Tibial artery (tissue), 4 donors: ENCODE measurements at regions not wholly inside any gene's neighbourhood (a gene's known extent, or its start where the extent isn't known, plus 50 kb on each side); places are given as distances from the start of the nearest gene placed in this dataset.

ENCODE experiments used
- DNase-seq, 2 donors: peaks; one replicate each; pipeline ENCODE4 v3.0.0-alpha.2; 2019
- H3K27ac ChIP-seq, 2 donors: fragments of 200-600 bp; sonication (generic) in 1 of 2; 1 replicate in 1 of 2; 2 replicates in 1 of 2; pipeline ENCODE4 v1.5.1; 2018 to 2019; ENCODE audit warnings: mild to moderate bottlenecking in 1 of 2
- H3K27me3 ChIP-seq, 2 donors: fragments of 200-600 bp; sonication (generic) in 1 of 2; one replicate each; pipeline versions ENCODE4 v1.5.1 to v1.6.0; 2016 to 2019
- H3K36me3 ChIP-seq, 3 donors: fragments of 200-600 bp; sonication (generic) in 2 of 3; one replicate each; pipeline ENCODE4 v1.5.1; 2016 to 2019; ENCODE audit warnings: mild to moderate bottlenecking in 2 of 3
- H3K4me1 ChIP-seq, 4 donors: fragments of 200-600 bp; sonication (generic) in 2 of 4; 1 replicate in 3 of 4; 2 replicates in 1 of 4; pipeline ENCODE4 v1.5.1; 2016 to 2019
- H3K4me3 ChIP-seq, 2 donors: fragments of 200-600 bp; sonication (generic) in 1 of 2; 1 replicate in 1 of 2; 2 replicates in 1 of 2; pipeline ENCODE4 v1.5.1; 2018 to 2019; ENCODE audit warnings: mild to moderate bottlenecking in 2 of 2
- H3K9me3 ChIP-seq, 3 donors: fragments of 200-600 bp; sonication (generic) in 1 of 3; one replicate each; pipeline ENCODE4 v1.5.1; 2016 to 2019
- CTCF ChIP-seq, 2 experiments: fragments of 200-600 bp in 1 of 2; fragments of 450-650 bp in 1 of 2; IDR thresholded peaks; one replicate each; pipeline ENCODE4 v1.5.1; 2017 to 2019; ENCODE audit warnings: antibody characterized with exemption in 2 of 2, mild to moderate bottlenecking in 1 of 2, moderate library complexity in 1 of 2
- intact Hi-C: fragments of 100-400 bp; cut with DNase I; formaldehyde crosslinking; loops from one replicate; pipeline ENCODE4 v1.15.0; 2023; ENCODE audit warnings: low total_unique reads

DNA sequence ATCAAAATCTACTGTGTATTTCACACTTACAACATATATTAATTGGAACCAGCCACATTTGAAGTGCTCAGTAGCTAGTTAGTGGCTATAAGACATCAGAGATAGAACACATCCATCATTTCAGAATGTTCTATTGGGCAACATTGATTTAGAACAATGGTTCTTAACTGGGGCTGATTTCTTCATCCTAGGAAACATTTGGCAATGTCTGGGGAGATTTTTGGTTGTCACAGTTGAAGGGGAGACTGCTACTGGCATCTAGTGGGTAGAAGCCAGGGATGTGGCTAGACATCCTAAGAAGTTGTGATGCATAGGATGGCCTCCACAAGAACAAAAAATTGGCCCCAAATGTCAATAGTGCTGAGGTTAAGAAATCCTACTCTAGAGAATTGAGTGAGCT lies 132.5 kb downstream of the OLIG3 start:
- Histone ChIP-seq H3K27ac (no peak overlapping the region), H3K36me3 (no peaks in the 10 kb centered on the region), H3K9me3 (no peaks in the 10 kb centered on the region), H3K27me3 (no peaks in the 10 kb centered on the region), H3K4me3 (no peak overlapping the region), H3K4me1 (no peaks in the 10 kb centered on the region)
- DNase-seq = no peak
- no peak for TF ChIP-seq CTCF (IDR thresholded peaks at IDR 0.05)
- intact Hi-C loops = no loop called here

- intact Hi-C loops = no loop called here
- H3K27ac ChIP-seq = no peak overlapping the region
- H3K9me3 ChIP-seq = no peaks in the 10 kb centered on the region
Observed at GRCh38 chr6:137358273-137358672, 135.9 kb downstream of the OLIG3 start.

GRCh38 chr6:137357948-137358266 lies 136.3 kb downstream of the OLIG3 start:
- TF ChIP-seq CTCF (IDR thresholded peaks at IDR 0.05) = no peak
- no peak for DNase-seq
- Histone ChIP-seq H3K27ac (no peak overlapping the region), H3K4me3 (no peak overlapping the region), H3K9me3 (no peaks in the 10 kb centered on the region), H3K36me3 (no peaks in the 10 kb centered on the region), H3K4me1 (no peaks in the 10 kb centered on the region), H3K27me3 (no peaks in the 10 kb centered on the region)
- intact Hi-C loops = no loop called here

More at GRCh38 chr6:137358273-137358672, 135.9 kb downstream of the OLIG3 start:
- no peaks in the 10 kb centered on the region for H3K27me3 ChIP-seq
- no peaks in the 10 kb centered on the region for H3K4me1 ChIP-seq
- DNase-seq = no peak
- H3K4me3 ChIP-seq = no peak overlapping the region
- no peak for TF ChIP-seq CTCF (IDR thresholded peaks at IDR 0.05)
- no peaks in the 10 kb centered on the region for H3K36me3 ChIP-seq

DNA sequence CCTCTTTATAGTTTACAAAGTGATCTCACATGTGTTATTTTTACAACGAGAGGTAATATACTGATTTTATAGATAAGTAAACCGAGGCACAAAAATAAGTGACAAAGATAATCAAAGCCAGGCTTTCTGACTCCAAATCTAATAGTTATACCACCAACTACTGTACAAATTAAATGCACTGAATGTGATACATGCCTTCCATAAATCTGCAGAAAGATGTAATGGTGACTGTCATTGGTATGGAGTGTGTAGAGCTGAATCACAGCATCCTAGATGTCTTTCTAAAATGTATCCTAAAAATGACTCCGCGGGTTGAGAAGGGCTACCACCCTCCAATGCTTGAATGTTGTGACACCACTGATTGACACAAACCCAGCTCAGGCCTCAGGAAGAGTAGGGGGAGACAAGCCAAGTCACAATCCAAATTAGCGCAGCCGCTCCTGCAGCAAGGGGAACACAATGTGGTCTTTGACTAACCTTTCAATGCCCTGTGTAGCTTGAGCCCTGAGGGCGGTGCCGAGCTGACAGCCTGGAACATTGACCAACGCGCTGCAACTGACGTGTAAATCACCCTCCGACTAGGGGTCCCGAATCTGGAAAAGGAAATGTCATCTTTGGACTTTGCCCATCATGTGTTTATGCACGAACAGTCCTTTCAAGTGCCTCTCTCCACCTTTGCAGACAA lies 136.8 kb downstream of the OLIG3 start:
- H3K9me3 ChIP-seq = no peaks in the 10 kb centered on the region
- no peaks in the 10 kb centered on the region for H3K4me1 ChIP-seq
- H3K27me3 ChIP-seq = no peaks in the 10 kb centered on the region
- no peak overlapping the region for H3K27ac ChIP-seq
- H3K4me3 ChIP-seq = no peak overlapping the region
- intact Hi-C loops = no loop called here
- DNase-seq = no peak
- no peak for TF ChIP-seq CTCF (IDR thresholded peaks at IDR 0.05)
- no peaks in the 10 kb centered on the region for H3K36me3 ChIP-seq

- TF ChIP-seq CTCF (IDR thresholded peaks at IDR 0.05) = no peak
- Histone ChIP-seq H3K4me1 (no peaks in the 10 kb centered on the region), H3K4me3 (no peak overlapping the region), H3K36me3 (no peaks in the 10 kb centered on the region), H3K27me3 (no peaks in the 10 kb centered on the region), H3K27ac (no peak overlapping the region), H3K9me3 (no peaks in the 10 kb centered on the region)
- intact Hi-C loops = no loop called here
- no peak for DNase-seq
Observed at GRCh38 chr6:137353842-137354397, 134.7 kb upstream of the IFNGR1 start.
